ENCODE measurements at regions not wholly inside any gene's neighbourhood (a gene's known extent, or its start where the extent isn't known, plus 50 kb on each side); places are given as distances from the start of the nearest gene placed in this dataset.

GRCh38 chr2:145829931-145830330 lies 1310.0 kb upstream of the ZEB2 start:
- no peak for TF ChIP-seq CTCF (IDR thresholded peaks at IDR 0.05; ENCODE audit: low read depth, low read length)

GRCh38 chr2:145827235-145827634 lies 1307.3 kb upstream of the ZEB2 start:
- H3K27me3 ChIP-seq, result no peaks in the 10 kb centered on the region
- no peaks in the 10 kb centered on the region for H3K9me3 ChIP-seq (ENCODE audit: low read depth)
- H3K36me3 ChIP-seq, result no peaks in the 10 kb centered on the region
- H3K27ac ChIP-seq, result no peak overlapping the region
- H3K4me3 ChIP-seq, result no peak overlapping the region
- H3K4me1 ChIP-seq (ENCODE audit: low read depth), result peaks cover 8% of the 10 kb centered on the region
- DNase-seq (ENCODE audit: low read depth in 1 of 2, low spot score in 1 of 2), result no peak
- TF ChIP-seq CTCF (IDR thresholded peaks at IDR 0.05; ENCODE audit: low read depth, low read length), result no peak

More at GRCh38 chr2:145829931-145830330, 1310.0 kb upstream of the ZEB2 start:
- Histone ChIP-seq H3K36me3 (no peaks in the 10 kb centered on the region), H3K4me3 (no peak overlapping the region), H3K4me1 (ENCODE audit: low read depth) (no peaks in the 10 kb centered on the region), H3K27ac (no peak overlapping the region), H3K27me3 (no peaks in the 10 kb centered on the region), H3K9me3 (ENCODE audit: low read depth) (no peaks in the 10 kb centered on the region)
- DNase-seq (ENCODE audit: low read depth in 1 of 2, low spot score in 1 of 2), result no peak

GRCh38 chr2:145824384-145824783 lies 1304.5 kb upstream of the ZEB2 start:
- Histone ChIP-seq H3K4me3 (no peak overlapping the region), H3K36me3 (no peaks in the 10 kb centered on the region), H3K27ac (no peak overlapping the region), H3K4me1 (ENCODE audit: low read depth) (peaks cover 8% of the 10 kb centered on the region), H3K27me3 (no peaks in the 10 kb centered on the region), H3K9me3 (ENCODE audit: low read depth) (no peaks in the 10 kb centered on the region)
- DNase-seq (ENCODE audit: low read depth in 1 of 2, low spot score in 1 of 2), result no peak
- TF ChIP-seq CTCF (IDR thresholded peaks at IDR 0.05; ENCODE audit: low read depth, low read length), result no peak

GRCh38 chr2:145822892-145823534 lies 1303.1 kb upstream of the ZEB2 start:
- H3K27me3 ChIP-seq, result no peaks in the 10 kb centered on the region
- H3K36me3 ChIP-seq, result no peaks in the 10 kb centered on the region
- DNase-seq (ENCODE audit: low read depth in 1 of 2, low spot score in 1 of 2), result no peak
- no peak overlapping the region for H3K27ac ChIP-seq
- peaks cover 8% of the 10 kb centered on the region for H3K4me1 ChIP-seq (ENCODE audit: low read depth)
- no peaks in the 10 kb centered on the region for H3K9me3 ChIP-seq (ENCODE audit: low read depth)
- TF ChIP-seq CTCF (IDR thresholded peaks at IDR 0.05; ENCODE audit: low read depth, low read length), result no peak
- H3K4me3 ChIP-seq, result no peak overlapping the region

GRCh38 chr2:145820651-145821050 lies 1300.7 kb upstream of the ZEB2 start:
- no peak for TF ChIP-seq CTCF (IDR thresholded peaks at IDR 0.05; ENCODE audit: low read depth, low read length)
- Histone ChIP-seq H3K36me3 (no peaks in the 10 kb centered on the region), H3K27ac (no peak overlapping the region), H3K27me3 (no peaks in the 10 kb centered on the region), H3K4me1 (ENCODE audit: low read depth) (peaks cover 14% of the 10 kb centered on the region), H3K4me3 (no peak overlapping the region), H3K9me3 (ENCODE audit: low read depth) (no peaks in the 10 kb centered on the region)
- no peak for DNase-seq (ENCODE audit: low read depth in 1 of 2, low spot score in 1 of 2)
